Heart left ventricle (tissue), 16 donors: ENCODE measurements at regions not wholly inside any gene's neighbourhood (a gene's known extent, or its start where the extent isn't known, plus 50 kb on each side); places are given as distances from the start of the nearest gene placed in this dataset.

ENCODE experiments used
- ATAC-seq, 4 donors: fragments of 200-7000 bp; cut with Tn5 transposase; one replicate each; pipeline ENCODE4 v1.9.1; 2020 to 2022; ENCODE audit warnings: moderate library complexity in 4 of 4, mild to moderate bottlenecking in 3 of 4, moderate number of reproducible peaks in 1 of 4
- DNase-seq, 5 donors: peaks; one replicate each; pipeline ENCODE4 v3.0.0-alpha.2; 2020
- H3K27ac ChIP-seq, 12 donors: fragments of 200-600 bp; sonication (generic) in 4 of 12; one replicate each; pipeline versions ENCODE4 v1.5.0 to v1.8.0; 2016 to 2022; ENCODE audit warnings: mild to moderate bottlenecking in 2 of 12
- H3K27me3 ChIP-seq, 9 donors: fragments of 200-600 bp; sonication (generic) in 2 of 9; one replicate each; pipeline versions ENCODE4 v1.5.1 to v1.8.0; 2016 to 2022; ENCODE audit warnings: mild to moderate bottlenecking in 3 of 9
- H3K36me3 ChIP-seq, 9 donors: fragments of 200-600 bp; sonication (generic) in 2 of 9; one replicate each; pipeline versions ENCODE4 v1.5.0 to v1.8.0; 2018 to 2022; ENCODE audit warnings: mild to moderate bottlenecking in 2 of 9
- H3K4me1 ChIP-seq, 12 donors: fragments of 200-600 bp; sonication (generic) in 4 of 12; one replicate each; pipeline versions ENCODE4 v1.5.0 to v1.8.0; 2016 to 2022; ENCODE audit warnings: mild to moderate bottlenecking in 3 of 12
- H3K4me3 ChIP-seq, 12 donors: fragments of 200-600 bp; sonication (generic) in 4 of 12; one replicate each; pipeline versions ENCODE4 v1.5.0 to v1.8.0; 2017 to 2022; ENCODE audit warnings: mild to moderate bottlenecking in 9 of 12, moderate library complexity in 4 of 12
- H3K9me3 ChIP-seq, 12 donors: fragments of 200-600 bp; sonication (generic) in 4 of 12; one replicate each; pipeline versions ENCODE4 v1.5.0 to v1.8.0; 2016 to 2022; ENCODE audit warnings: mild to moderate bottlenecking in 1 of 12
- CTCF ChIP-seq, 12 donors: fragments of 200-600 bp; sonication (generic) in 4 of 12; IDR thresholded peaks; one replicate each; pipeline versions ENCODE4 v1.5.0 to v1.8.0; 2018 to 2022; ENCODE audit warnings: antibody characterized with exemption in 12 of 12, mild to moderate bottlenecking in 5 of 12
- POLR2A ChIP-seq, 2 donors: fragments of 450-650 bp; IDR thresholded peaks; one replicate each; pipeline ENCODE4 v1.6.1; 2017; ENCODE audit warnings: antibody characterized with exemption in 2 of 2, mild to moderate bottlenecking in 2 of 2, moderate library complexity in 2 of 2
- WGBS, 4 donors: extraction: QIAGEN DNeasy Blood & Tissue Kit in 2 of 4; methylation state at CpG; one replicate each; pipeline versions ENCODE4 v1.1.5 to v1.1.7; 2013 to 2018; 5-methylcytosine and 5-hydroxymethylcytosine counted together
- intact Hi-C, 10 donors: fragments of 100-400 bp; cut with DNase I; formaldehyde crosslinking; loops; one replicate each; pipeline versions ENCODE4 v1.11.1 to v1.14.2; 2022
- donor health status: ischemic (EF 13 %, LVEDD 7.1; RV severe dilation, severe dysfunction).
- donor health status: healthy with polysubstance abuse.
- donor health status: DM: no; HTN: yes; CAD: no.
- donor health status: DM: no; HTN: no; CAD: no.
- donor health status: ischemic (EF 25% LVEDD 6.9; RV normal size, moderate dysfunction).
- donor health status: ischemic (EF 25% LVEDD 5.7; RV mildly dilated, moderate dysfunction).
- donor health status: healthy.
- donor health status: DM: yes; HTN: yes; CAD: no.
- donor health status: ischemic (EF 35%, LVEDD 5.7; RV mildly dilated, moderate dysfunction).
- donor health status: nonischemic (EF 11% LVEDD 7.7; RV severe dilation, severe dysfunction).
- donor health status: DM: yes; HTN: yes; CAD: no.
- donor health status: PGD.
- donor health status: ischemic (EF 29% LVEDD 5.4; RV normal size, mild dysfunction).
- donor health status: nonischemic (EF 23%, LVEDD 6.1; RV moderate dilation, normal function).

GRCh38 chrX:43527801-43528200 is 128.3 kb upstream of the MAOA start:
- no peaks in the 10 kb centered on the region for H3K36me3 ChIP-seq
- H3K4me1 ChIP-seq, result no peaks in the 10 kb centered on the region
- no peak overlapping the region for H3K27ac ChIP-seq
- intact Hi-C loops, result no loop called here
- H3K27me3 ChIP-seq, result peaks cover 0 to 28% (median 0%) of the 10 kb centered on the region in 9 donors
- ATAC-seq, result no peak
- no peak overlapping the region for H3K4me3 ChIP-seq
- peaks cover 0 to 5% (median 0%) of the 10 kb centered on the region in 12 donors for H3K9me3 ChIP-seq
- no peak for TF ChIP-seq POLR2A (IDR thresholded peaks at IDR 0.05)
- TF ChIP-seq CTCF (IDR thresholded peaks at IDR 0.05), result no peak
- WGBS, 4 donors, result 72 to 83% (median 77%) methylated on average over 3 of the region's 3 CpGs
- DNase-seq, result no peak

- Histone ChIP-seq H3K4me3 (no peak overlapping the region), H3K27ac (no peak overlapping the region), H3K36me3 (no peaks in the 10 kb centered on the region), H3K27me3 (peaks cover 0 to 13% (median 0%) of the 10 kb centered on the region in 9 donors), H3K9me3 (peaks cover 0 to 12% (median 0%) of the 10 kb centered on the region in 12 donors), H3K4me1 (no peaks in the 10 kb centered on the region)
- 70 to 76% (median 74%) methylated on average over 2 of the region's 2 CpGs for WGBS, 4 donors
- intact Hi-C loops, result no loop called here
- DNase-seq (no peak), ATAC-seq (no peak)
- TF ChIP-seq POLR2A (IDR thresholded peaks at IDR 0.05) (no peak), CTCF (IDR thresholded peaks at IDR 0.05) (no peak)
Measured at GRCh38 chrX:43530837-43531236, 125.3 kb upstream of the MAOA start.

- H3K4me1 ChIP-seq, result no peaks in the 10 kb centered on the region
- TF ChIP-seq CTCF (IDR thresholded peaks at IDR 0.05) (no peak), POLR2A (IDR thresholded peaks at IDR 0.05) (no peak)
- peaks cover 0 to 8% (median 0%) of the 10 kb centered on the region in 12 donors for H3K9me3 ChIP-seq
- ATAC-seq (no peak), DNase-seq (no peak)
- H3K36me3 ChIP-seq, result no peaks in the 10 kb centered on the region
- H3K4me3 ChIP-seq, result no peak overlapping the region
- intact Hi-C loops, result no loop called here
- 78 to 89% (median 83%) methylated on average over 3 of the region's 3 CpGs for WGBS, 4 donors
- peaks cover 0 to 5% (median 0%) of the 10 kb centered on the region in 9 donors for H3K27me3 ChIP-seq
- H3K27ac ChIP-seq, result no peak overlapping the region
Measured at GRCh38 chrX:43540318-43540717, 115.8 kb upstream of the MAOA start.

GRCh38 chrX:43551590-43551989 is 104.5 kb upstream of the MAOA start:
- no peak for TF ChIP-seq CTCF (IDR thresholded peaks at IDR 0.05)
- no peak for TF ChIP-seq POLR2A (IDR thresholded peaks at IDR 0.05)
- H3K4me1 ChIP-seq, result no peaks in the 10 kb centered on the region
- no peak overlapping the region for H3K27ac ChIP-seq
- DNase-seq (peak in 1 of 5 donors; percentile 5), ATAC-seq (peak in 2 of 4 donors; percentile 36 to 38)
- peaks cover 0 to 4% (median 0%) of the 10 kb centered on the region in 12 donors for H3K9me3 ChIP-seq
- H3K27me3 ChIP-seq, result peaks cover 0 to 8% (median 0%) of the 10 kb centered on the region in 9 donors
- H3K36me3 ChIP-seq, result no peaks in the 10 kb centered on the region
- intact Hi-C loops, result loop anchor here in 5 of 10 donors (10.0 kb wide), 5 partner anchors 197 to 1767 kb away; no protein-coding TSS in a partner anchor
- 41 to 49% (median 43%) methylated on average over 3 of the region's 3 CpGs for WGBS, 4 donors
- no peak overlapping the region for H3K4me3 ChIP-seq
